ENCODE measurements at regions not wholly inside any gene's neighbourhood (a gene's known extent, or its start where the extent isn't known, plus 50 kb on each side); places are given as distances from the start of the nearest gene placed in this dataset.
A peak's percentile ranks its signal among the peaks of the same experiment; 100 is the strongest.

DNA sequence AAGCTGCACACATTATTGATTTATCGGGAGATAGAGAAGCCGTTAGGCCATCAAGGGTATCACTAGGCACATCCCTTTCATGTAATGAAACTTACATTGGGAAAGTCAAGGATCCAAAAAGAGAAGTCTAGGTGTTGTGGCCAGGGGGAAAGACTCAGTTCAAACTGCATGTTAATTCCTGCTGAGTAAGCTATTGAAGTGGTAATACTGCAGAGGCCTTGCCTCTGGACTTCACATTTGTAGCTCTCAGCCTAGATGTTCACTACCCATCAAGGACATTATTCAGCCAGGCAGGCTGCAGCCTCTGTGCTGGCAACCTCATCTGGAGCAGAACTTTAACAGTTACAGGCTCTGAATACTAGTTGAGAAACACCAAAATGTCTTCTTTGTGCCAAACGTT is 2094.5 kb upstream of the AGA start:
- no TSS peak for BruUV-seq (replicated peaks)
- TF ChIP-seq CTCF (IDR thresholded peaks at IDR 0.05; ENCODE audit: unreplicated experiment) = no peak
- POLR2A ChIA-PET = no interaction called here
- Mint-ChIP-seq H3K4me1 (ENCODE audit: insufficient read depth, unreplicated experiment) (peaks cover 17% of the 10 kb centered on the region), H3K36me3 (ENCODE audit: insufficient read depth, unreplicated experiment) (no peaks in the 10 kb centered on the region), H3K27me3 (ENCODE audit: insufficient read depth, unreplicated experiment) (no peaks in the 10 kb centered on the region), H3K9me3 (ENCODE audit: unreplicated experiment) (no peaks in the 10 kb centered on the region), H3K27ac (ENCODE audit: low read depth, unreplicated experiment) (no peak overlapping the region), H3K4me3 (ENCODE audit: unreplicated experiment) (no peak overlapping the region)
- CTCF ChIA-PET = interaction anchor here (0.7 kb wide), 1 partner anchor 8 kb away, joined by 3 read pairs; no protein-coding TSS in a partner anchor
- intact Hi-C loops (cut with micrococcal nuclease) = no loop called here
- DNase-seq (ENCODE audit: unreplicated experiment) = no peak

DNA sequence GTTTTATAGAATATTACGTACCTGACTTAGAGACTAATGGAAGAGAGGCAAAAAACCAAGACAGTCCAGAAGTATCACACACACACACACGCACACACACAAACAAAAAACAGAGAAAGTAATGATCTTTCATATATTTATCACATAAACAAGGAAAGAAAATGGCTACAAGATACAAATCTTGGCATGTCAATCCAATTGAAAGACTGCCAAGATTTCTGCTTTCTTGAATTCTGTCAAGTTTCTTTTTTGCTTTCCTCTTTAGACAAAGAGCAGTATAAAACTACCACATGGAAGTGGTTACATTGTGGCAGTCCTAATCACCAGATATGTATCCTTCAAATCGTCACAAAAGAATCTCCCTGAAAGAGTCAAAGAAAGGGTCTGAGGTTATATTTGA is 2097.4 kb upstream of the AGA start:
- TF ChIP-seq CTCF (IDR thresholded peaks at IDR 0.05; ENCODE audit: unreplicated experiment) = no peak
- H3K27ac Mint-ChIP-seq (ENCODE audit: low read depth, unreplicated experiment) = peak overlapping the region; percentile 80
- intact Hi-C loops (cut with micrococcal nuclease) = no loop called here
- no peak for DNase-seq (ENCODE audit: unreplicated experiment)
- no peaks in the 10 kb centered on the region for H3K27me3 Mint-ChIP-seq (ENCODE audit: insufficient read depth, unreplicated experiment)
- ChIA-PET CTCF (no interaction called here), POLR2A (interaction anchor here (0.6 kb wide), 1 partner anchor 1960 kb away, joined by 3 read pairs; no protein-coding TSS in a partner anchor)
- H3K9me3 Mint-ChIP-seq (ENCODE audit: unreplicated experiment) = no peaks in the 10 kb centered on the region
- H3K4me3 Mint-ChIP-seq (ENCODE audit: unreplicated experiment) = peak overlapping the region; percentile 57
- H3K4me1 Mint-ChIP-seq (ENCODE audit: insufficient read depth, unreplicated experiment) = peaks cover 8% of the 10 kb centered on the region
- H3K36me3 Mint-ChIP-seq (ENCODE audit: insufficient read depth, unreplicated experiment) = no peaks in the 10 kb centered on the region
- BruUV-seq (replicated peaks) = no TSS peak

DNA sequence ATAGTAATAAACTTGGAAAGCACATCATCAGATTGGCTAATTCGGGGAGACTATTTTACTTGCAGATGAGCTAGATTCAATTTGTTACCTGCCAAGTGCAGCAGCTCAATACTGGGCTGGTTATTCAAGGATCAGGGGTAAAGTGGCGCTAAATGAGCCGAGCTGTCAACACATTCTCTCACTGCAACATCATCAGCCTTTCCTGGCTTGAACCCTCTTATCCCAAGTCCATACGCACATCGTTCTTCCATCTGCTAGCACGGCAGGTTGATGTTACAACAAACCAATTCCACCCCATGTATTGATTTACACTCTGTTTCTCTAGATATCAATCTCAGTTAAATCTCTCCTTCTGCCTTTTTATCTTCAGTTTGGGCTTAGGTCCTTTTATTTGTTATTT is 2101.5 kb upstream of the AGA start:
- POLR2A ChIA-PET = no interaction called here
- Mint-ChIP-seq H3K27me3 (ENCODE audit: insufficient read depth, unreplicated experiment) (no peaks in the 10 kb centered on the region), H3K36me3 (ENCODE audit: insufficient read depth, unreplicated experiment) (no peaks in the 10 kb centered on the region), H3K27ac (ENCODE audit: low read depth, unreplicated experiment) (no peak overlapping the region), H3K4me1 (ENCODE audit: insufficient read depth, unreplicated experiment) (peaks cover 8% of the 10 kb centered on the region), H3K9me3 (ENCODE audit: unreplicated experiment) (peaks cover 8% of the 10 kb centered on the region), H3K4me3 (ENCODE audit: unreplicated experiment) (no peak overlapping the region)
- DNase-seq (ENCODE audit: unreplicated experiment) = no peak
- intact Hi-C loops (cut with micrococcal nuclease) = no loop called here
- no TSS peak for BruUV-seq (replicated peaks)
- TF ChIP-seq CTCF (IDR thresholded peaks at IDR 0.05; ENCODE audit: unreplicated experiment) = no peak
- CTCF ChIA-PET = no interaction called here

DNA sequence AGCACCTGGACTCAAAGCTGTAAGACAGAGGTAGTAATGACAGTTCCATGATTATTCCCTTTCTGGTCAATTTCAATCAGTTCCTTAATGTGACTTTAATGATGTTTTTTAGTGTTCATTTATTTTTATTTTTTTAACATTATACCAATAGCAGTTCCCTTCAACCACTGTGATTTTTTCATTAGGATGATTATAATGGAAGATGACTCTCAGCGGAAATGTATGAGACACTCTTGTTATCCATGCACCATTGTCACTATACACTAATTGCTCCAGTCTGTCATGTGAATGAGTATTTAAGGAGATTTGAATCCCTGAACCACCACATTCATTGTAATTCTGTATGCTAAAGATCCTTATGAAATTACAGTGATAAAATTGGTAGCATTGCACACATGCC is 2102.3 kb upstream of the AGA start:
- H3K27ac Mint-ChIP-seq (ENCODE audit: low read depth, unreplicated experiment) = no peak overlapping the region
- peaks cover 5% of the 10 kb centered on the region for H3K4me1 Mint-ChIP-seq (ENCODE audit: insufficient read depth, unreplicated experiment)
- intact Hi-C loops (cut with micrococcal nuclease) = no loop called here
- peaks cover 8% of the 10 kb centered on the region for H3K9me3 Mint-ChIP-seq (ENCODE audit: unreplicated experiment)
- ChIA-PET POLR2A (no interaction called here), CTCF (no interaction called here)
- no peak for TF ChIP-seq CTCF (IDR thresholded peaks at IDR 0.05; ENCODE audit: unreplicated experiment)
- no peak for DNase-seq (ENCODE audit: unreplicated experiment)
- H3K36me3 Mint-ChIP-seq (ENCODE audit: insufficient read depth, unreplicated experiment) = no peaks in the 10 kb centered on the region
- H3K4me3 Mint-ChIP-seq (ENCODE audit: unreplicated experiment) = no peak overlapping the region
- no TSS peak for BruUV-seq (replicated peaks)
- H3K27me3 Mint-ChIP-seq (ENCODE audit: insufficient read depth, unreplicated experiment) = no peaks in the 10 kb centered on the region
